Astrocyte (in vitro differentiated cells and primary cell): ENCODE measurements at regions not wholly inside any gene's neighbourhood (a gene's known extent, or its start where the extent isn't known, plus 50 kb on each side); places are given as distances from the start of the nearest gene placed in this dataset.

Source experiments
- DNase-seq: peaks from one replicate; pipeline ENCODE4 v3.0.0-alpha.2; 2010; ENCODE audit warnings: low read depth
- FAIRE-seq: peaks from 2 replicates; lab custom pipeline; 2011; peaks lifted over from hg19 to GRCh38; lab: Jason Lieb, UNC
- H2AFZ ChIP-seq: 2 replicates; pipeline ENCODE4 v1.6.0; 2012; ENCODE audit warnings: low read depth, low read length, inconsistent platforms
- H3K27ac ChIP-seq: 2 replicates; pipeline ENCODE4 v1.5.1; 2011; ENCODE audit warnings: low read depth, low read length, inconsistent platforms
- H3K27me3 ChIP-seq: 2 replicates; pipeline ENCODE4 v1.6.0; 2011; ENCODE audit warnings: low read length, inconsistent platforms; ENCODE audit not compliant: insufficient read depth
- H3K36me3 ChIP-seq: 2 replicates; pipeline ENCODE4 v1.5.1; 2011; ENCODE audit warnings: low read length, inconsistent platforms; ENCODE audit not compliant: insufficient read depth
- H3K4me1 ChIP-seq: 2 replicates; pipeline ENCODE4 v1.5.1; 2011; ENCODE audit warnings: low read length, inconsistent platforms; ENCODE audit not compliant: insufficient read depth
- H3K4me2 ChIP-seq: 2 replicates; pipeline ENCODE4 v1.6.0; 2012; ENCODE audit warnings: low read length, inconsistent platforms
- H3K4me3 ChIP-seq: 2 replicates; pipeline ENCODE4 v1.5.1; 2011; ENCODE audit warnings: low read depth, mild to moderate bottlenecking, low read length, inconsistent platforms; ENCODE audit not compliant: insufficient read depth
- H3K79me2 ChIP-seq: 2 replicates; pipeline ENCODE4 v1.6.0; 2012; ENCODE audit warnings: mild to moderate bottlenecking, low read length, inconsistent platforms; ENCODE audit not compliant: insufficient read depth
- H3K9ac ChIP-seq: 2 replicates; pipeline ENCODE4 v1.6.0; 2012; ENCODE audit warnings: mild to moderate bottlenecking, low read length, inconsistent platforms
- H3K9me3 ChIP-seq: 2 replicates; pipeline ENCODE4 v1.5.1; 2012; ENCODE audit warnings: low read depth, mild to moderate bottlenecking, low read length, inconsistent platforms; ENCODE audit not compliant: insufficient read depth
- H4K20me1 ChIP-seq: 2 replicates; pipeline ENCODE4 v1.6.0; 2012; ENCODE audit warnings: low read length, inconsistent platforms; ENCODE audit not compliant: insufficient read depth
- H3K27ac Mint-ChIP-seq: one replicate; pipeline ENCODE4 v1.8.0; 2021; ENCODE audit warnings: mild to moderate bottlenecking, mixed read lengths; ENCODE audit not compliant: unreplicated experiment
- H3K27me3 Mint-ChIP-seq: one replicate; pipeline ENCODE4 v1.8.0; 2021; ENCODE audit warnings: low read depth, mixed read lengths; ENCODE audit not compliant: unreplicated experiment
- H3K36me3 Mint-ChIP-seq: one replicate; pipeline ENCODE4 v1.8.0; 2021; ENCODE audit warnings: low read depth, mixed read lengths; ENCODE audit not compliant: unreplicated experiment
- H3K4me1 Mint-ChIP-seq: one replicate; pipeline ENCODE4 v1.8.0; 2021; ENCODE audit warnings: low read depth, mixed read lengths; ENCODE audit not compliant: unreplicated experiment
- H3K4me3 Mint-ChIP-seq: one replicate; pipeline ENCODE4 v1.8.0; 2021; ENCODE audit warnings: mild to moderate bottlenecking, moderate library complexity, mixed read lengths; ENCODE audit not compliant: unreplicated experiment
- H3K9me3 Mint-ChIP-seq: one replicate; pipeline ENCODE4 v1.8.0; 2021; ENCODE audit warnings: mild to moderate bottlenecking, mixed read lengths; ENCODE audit not compliant: unreplicated experiment
- EZH2 ChIP-seq: IDR thresholded peaks from 2 replicates; pipeline ENCODE4 v1.6.1; 2012; ENCODE audit warnings: mild to moderate bottlenecking, low read length, inconsistent platforms; ENCODE audit not compliant: insufficient read depth
- TF ChIP-seq, protein P1 (sequence below): IDR thresholded peaks from 2 replicates; pipeline ENCODE4 v1.5.1; 2011; ENCODE audit warnings: low read depth, mild to moderate bottlenecking, inconsistent platforms, low read length, moderate library complexity; ENCODE audit not compliant: insufficient read depth

DNA sequence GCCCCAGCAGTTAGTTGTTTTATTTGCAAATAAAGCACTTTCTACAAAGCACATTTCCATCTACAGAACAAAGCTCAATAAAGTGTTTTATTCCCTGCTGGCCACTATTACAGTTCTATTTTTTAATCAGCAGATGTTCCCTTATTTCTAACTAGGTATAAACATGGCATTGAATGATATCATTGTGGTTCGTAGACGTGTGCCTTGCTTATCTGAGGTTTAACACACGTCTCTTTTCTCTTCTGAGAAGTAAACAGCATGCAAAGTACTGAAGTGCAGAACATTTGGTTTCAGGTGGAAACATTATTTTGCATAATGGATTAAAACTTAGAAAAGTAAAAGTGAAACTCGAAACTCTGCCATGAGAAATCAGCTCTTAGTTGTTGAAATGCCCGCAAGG, 1989.3 kb upstream of the WWC1 start:
- H3K36me3 Mint-ChIP-seq, result no peaks in the 10 kb centered on the region
- H3K79me2 ChIP-seq, result no peaks in the 10 kb centered on the region
- H3K27me3 ChIP-seq, result no peaks in the 10 kb centered on the region
- no peaks in the 10 kb centered on the region for H4K20me1 ChIP-seq
- no peak overlapping the region for H3K4me3 Mint-ChIP-seq
- no peaks in the 10 kb centered on the region for H3K9me3 ChIP-seq
- DNase-seq, result no peak
- no peak overlapping the region for H3K27ac ChIP-seq
- H3K4me2 ChIP-seq, result no peak overlapping the region
- no peak overlapping the region for H3K27ac Mint-ChIP-seq
- H3K36me3 ChIP-seq, result no peaks in the 10 kb centered on the region
- H3K27me3 Mint-ChIP-seq, result peaks cover 2% of the 10 kb centered on the region
- H3K4me1 ChIP-seq, result no peaks in the 10 kb centered on the region
- H3K9ac ChIP-seq, result no peak overlapping the region
- H3K9me3 Mint-ChIP-seq, result peaks cover 6% of the 10 kb centered on the region
- H2AFZ ChIP-seq, result no peak overlapping the region
- FAIRE-seq, result no peak
- H3K4me3 ChIP-seq, result no peak overlapping the region
- H3K4me1 Mint-ChIP-seq, result no peaks in the 10 kb centered on the region
- TF ChIP-seq, protein P1, sequence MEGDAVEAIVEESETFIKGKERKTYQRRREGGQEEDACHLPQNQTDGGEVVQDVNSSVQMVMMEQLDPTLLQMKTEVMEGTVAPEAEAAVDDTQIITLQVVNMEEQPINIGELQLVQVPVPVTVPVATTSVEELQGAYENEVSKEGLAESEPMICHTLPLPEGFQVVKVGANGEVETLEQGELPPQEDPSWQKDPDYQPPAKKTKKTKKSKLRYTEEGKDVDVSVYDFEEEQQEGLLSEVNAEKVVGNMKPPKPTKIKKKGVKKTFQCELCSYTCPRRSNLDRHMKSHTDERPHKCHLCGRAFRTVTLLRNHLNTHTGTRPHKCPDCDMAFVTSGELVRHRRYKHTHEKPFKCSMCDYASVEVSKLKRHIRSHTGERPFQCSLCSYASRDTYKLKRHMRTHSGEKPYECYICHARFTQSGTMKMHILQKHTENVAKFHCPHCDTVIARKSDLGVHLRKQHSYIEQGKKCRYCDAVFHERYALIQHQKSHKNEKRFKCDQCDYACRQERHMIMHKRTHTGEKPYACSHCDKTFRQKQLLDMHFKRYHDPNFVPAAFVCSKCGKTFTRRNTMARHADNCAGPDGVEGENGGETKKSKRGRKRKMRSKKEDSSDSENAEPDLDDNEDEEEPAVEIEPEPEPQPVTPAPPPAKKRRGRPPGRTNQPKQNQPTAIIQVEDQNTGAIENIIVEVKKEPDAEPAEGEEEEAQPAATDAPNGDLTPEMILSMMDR, result no peak
- TF ChIP-seq EZH2, result no peak

GRCh38 chr5:166317425-166317824, 1974.0 kb upstream of the WWC1 start:
- H3K27ac ChIP-seq, result no peak overlapping the region
- Mint-ChIP-seq H3K4me3 (no peak overlapping the region), H3K4me1 (no peaks in the 10 kb centered on the region), H3K27ac (no peak overlapping the region), H3K27me3 (no peaks in the 10 kb centered on the region), H3K36me3 (no peaks in the 10 kb centered on the region), H3K9me3 (no peaks in the 10 kb centered on the region)
- no peaks in the 10 kb centered on the region for H3K36me3 ChIP-seq
- no peak for DNase-seq
- H4K20me1 ChIP-seq, result no peaks in the 10 kb centered on the region
- H3K79me2 ChIP-seq, result no peaks in the 10 kb centered on the region
- FAIRE-seq, result no peak
- no peak overlapping the region for H3K4me2 ChIP-seq
- no peak overlapping the region for H3K4me3 ChIP-seq
- no peak for TF ChIP-seq EZH2
- TF ChIP-seq, protein P1, result no peak
- no peak overlapping the region for H2AFZ ChIP-seq
- H3K4me1 ChIP-seq, result no peaks in the 10 kb centered on the region
- no peaks in the 10 kb centered on the region for H3K27me3 ChIP-seq
- H3K9ac ChIP-seq, result no peak overlapping the region
- no peaks in the 10 kb centered on the region for H3K9me3 ChIP-seq

- no peak for FAIRE-seq
- H3K4me1 Mint-ChIP-seq, result no peaks in the 10 kb centered on the region
These were observed 1970.4 kb upstream of the WWC1 start for GRCh38 chr5:166320920-166321480.

More at GRCh38 chr5:166320920-166321480, 1970.4 kb upstream of the WWC1 start:
- no peaks in the 10 kb centered on the region for H4K20me1 ChIP-seq
- H3K9me3 ChIP-seq, result no peaks in the 10 kb centered on the region
- H3K36me3 ChIP-seq, result no peaks in the 10 kb centered on the region
- Mint-ChIP-seq H3K4me3 (no peak overlapping the region), H3K27me3 (no peaks in the 10 kb centered on the region), H3K27ac (no peak overlapping the region), H3K36me3 (no peaks in the 10 kb centered on the region), H3K9me3 (no peaks in the 10 kb centered on the region)
- H3K27ac ChIP-seq, result no peak overlapping the region
- H3K9ac ChIP-seq, result no peak overlapping the region
- H3K79me2 ChIP-seq, result no peaks in the 10 kb centered on the region
- no peak overlapping the region for H2AFZ ChIP-seq
- no peaks in the 10 kb centered on the region for H3K27me3 ChIP-seq
- H3K4me1 ChIP-seq, result no peaks in the 10 kb centered on the region
- no peak overlapping the region for H3K4me2 ChIP-seq
- no peak for DNase-seq
- TF ChIP-seq, protein P1, result no peak
- no peak for TF ChIP-seq EZH2
- no peak overlapping the region for H3K4me3 ChIP-seq
